Skin epidermis (tissue), 12 donors: ENCODE measurements at regions not wholly inside any gene's neighbourhood (a gene's known extent, or its start where the extent isn't known, plus 50 kb on each side); places are given as distances from the start of the nearest gene placed in this dataset.
"Not testable (repeated sequence)": the region's sequence is repeated elsewhere in the genome, so short reads cannot be mapped to it uniquely, and the experiment has no call there.

Experiments
- H3K27ac ChIP-seq, 21 experiments: fragments of 200-600 bp; sonication (generic) in 11 of 21; one replicate each; pipeline ENCODE4 v1.5.0; 2020; ENCODE audit warnings: mild to moderate bottlenecking in 3 of 21, inconsistent platforms in 2 of 21, moderate library complexity in 2 of 21
- H3K4me3 ChIP-seq, 7 experiments: fragments of 200-600 bp; sonication (generic) in 2 of 7; one replicate each; pipeline ENCODE4 v1.5.0; 2020; ENCODE audit warnings: inconsistent platforms in 2 of 7, mild to moderate bottlenecking in 2 of 7, moderate library complexity in 1 of 7

GRCh38 chr9:66601472-66601871 is 299.1 kb upstream of the ZNF658 start:
- H3K4me3 ChIP-seq = not testable (repeated sequence)
- peak overlapping the region in 1 of 21 experiments; percentile 38 for H3K27ac ChIP-seq

- not testable (repeated sequence) for H3K27ac ChIP-seq, H3K4me3 ChIP-seq
These were observed 268.9 kb upstream of the ZNF658 start for GRCh38 chr9:66631521-66632046.

GRCh38 chr9:66647675-66648074 is 252.8 kb upstream of the ZNF658 start:
- H3K27ac ChIP-seq, H3K4me3 ChIP-seq: not testable (repeated sequence)

GRCh38 chr9:66690242-66690641 is 210.3 kb upstream of the ZNF658 start:
- H3K4me3 ChIP-seq, H3K27ac ChIP-seq: not testable (repeated sequence)

DNA sequence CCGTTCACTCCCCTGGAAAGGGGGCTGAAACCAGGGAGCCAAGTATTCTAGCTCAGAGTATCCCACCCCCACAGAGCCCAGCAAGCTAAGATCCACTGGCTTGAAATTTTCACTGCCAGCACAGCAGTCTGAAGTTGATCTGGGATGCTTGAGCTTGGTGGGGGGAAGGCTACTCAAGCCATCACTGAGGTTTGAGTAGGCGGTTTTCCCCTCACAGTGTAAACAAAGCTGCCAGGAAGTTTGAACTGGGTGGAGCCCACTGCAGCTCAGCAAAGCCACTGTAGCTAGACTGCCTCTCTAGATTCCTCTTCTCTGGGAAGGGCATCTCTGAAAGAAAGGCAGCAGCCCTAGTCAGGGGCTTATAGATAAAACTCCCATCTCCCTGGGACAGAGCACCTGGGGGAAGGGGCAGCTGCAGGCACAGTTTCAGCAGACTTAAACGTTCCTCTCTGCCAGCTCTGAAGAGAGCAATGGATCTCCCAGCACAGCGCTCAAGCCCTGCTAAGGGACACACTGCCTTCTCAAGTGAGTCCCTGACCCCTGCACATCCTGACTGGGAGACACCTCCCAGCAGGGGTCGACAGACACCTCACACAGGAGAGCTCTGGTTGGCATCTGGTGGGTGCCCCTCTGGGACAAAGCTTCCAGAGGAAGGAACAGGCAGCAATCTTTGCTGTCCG is 204.8 kb upstream of the ZNF658 start:
- not testable (repeated sequence) for H3K4me3 ChIP-seq, H3K27ac ChIP-seq

DNA sequence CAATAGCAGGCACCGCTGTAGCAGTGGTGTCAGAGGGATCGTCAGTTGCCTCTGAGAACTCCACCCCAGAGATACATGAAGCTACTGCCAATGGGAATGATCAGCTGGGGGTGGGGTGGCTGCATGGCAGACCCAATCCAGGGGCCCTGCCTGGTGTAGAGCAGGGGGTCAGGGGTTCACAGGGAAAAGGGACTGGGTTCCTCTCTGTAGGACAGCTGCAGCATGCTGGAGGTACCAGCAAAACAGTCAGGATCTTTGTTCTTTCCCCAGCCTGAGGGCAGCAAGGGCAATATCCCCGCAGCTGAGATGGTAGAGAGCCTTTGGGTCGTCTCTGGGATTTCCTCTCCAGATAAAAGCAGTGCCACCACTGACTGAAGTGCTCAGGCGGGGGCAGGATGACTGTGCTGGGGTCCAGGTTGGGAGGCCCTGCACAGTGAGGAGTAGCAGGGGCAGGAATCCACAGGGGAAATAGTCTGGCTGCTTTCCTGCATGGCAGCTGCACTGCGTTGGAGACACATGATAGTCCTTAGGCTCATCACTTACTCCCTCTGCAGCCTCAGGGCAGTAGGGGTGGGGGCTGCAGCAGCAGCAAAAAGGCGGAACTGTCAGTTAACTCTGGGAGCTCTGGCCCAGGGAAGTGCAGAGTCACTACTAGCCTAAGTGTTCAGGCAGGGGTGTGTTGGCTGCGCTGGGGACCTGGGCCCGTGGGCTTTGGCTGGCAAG is 203.0 kb upstream of the ZNF658 start:
- not testable (repeated sequence) for H3K27ac ChIP-seq, H3K4me3 ChIP-seq

GRCh38 chr9:66698066-66698455 is 202.5 kb upstream of the ZNF658 start:
- H3K27ac ChIP-seq, H3K4me3 ChIP-seq: not testable (repeated sequence)

- not testable (repeated sequence) for H3K27ac ChIP-seq, H3K4me3 ChIP-seq
These were observed 198.8 kb upstream of the ZNF658 start for GRCh38 chr9:66701411-66702377.

- H3K27ac ChIP-seq, H3K4me3 ChIP-seq: not testable (repeated sequence)
These were observed 189.0 kb upstream of the ZNF658 start for GRCh38 chr9:66711553-66711952.

- not testable (repeated sequence) for H3K27ac ChIP-seq, H3K4me3 ChIP-seq
These were observed 187.7 kb upstream of the ZNF658 start for GRCh38 chr9:66712870-66713269.

GRCh38 chr9:66713552-66713951 is 187.0 kb upstream of the ZNF658 start:
- not testable (repeated sequence) for H3K4me3 ChIP-seq, H3K27ac ChIP-seq

DNA sequence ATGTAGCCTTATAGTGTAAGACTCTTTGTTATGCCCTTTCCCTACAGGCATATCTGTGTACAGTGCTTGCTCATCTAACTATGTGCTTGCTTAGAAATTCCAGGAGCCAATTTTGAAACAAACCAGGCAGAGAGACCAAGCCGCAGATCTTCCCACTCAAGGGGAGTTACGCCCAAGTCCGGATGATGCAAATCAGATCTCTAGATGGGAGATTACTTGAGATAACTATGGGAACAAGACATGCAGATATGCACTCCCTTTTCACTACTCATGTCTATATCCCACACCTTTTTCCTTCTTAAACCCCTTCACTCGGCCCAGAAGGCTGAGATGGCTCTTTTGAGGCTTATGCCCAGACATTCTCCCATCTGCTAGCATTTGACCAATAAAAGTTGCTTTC is 179.7 kb upstream of the ZNF658 start:
- H3K27ac ChIP-seq, H3K4me3 ChIP-seq: not testable (repeated sequence)

GRCh38 chr9:66727540-66727939 is 173.0 kb upstream of the ZNF658 start:
- not testable (repeated sequence) for H3K4me3 ChIP-seq

GRCh38 chr9:66736686-66737085 is 163.8 kb upstream of the ZNF658 start:
- not testable (repeated sequence) for H3K27ac ChIP-seq, H3K4me3 ChIP-seq

More at GRCh38 chr9:66727540-66727939, 173.0 kb upstream of the ZNF658 start:
- not testable (repeated sequence) for H3K27ac ChIP-seq

DNA sequence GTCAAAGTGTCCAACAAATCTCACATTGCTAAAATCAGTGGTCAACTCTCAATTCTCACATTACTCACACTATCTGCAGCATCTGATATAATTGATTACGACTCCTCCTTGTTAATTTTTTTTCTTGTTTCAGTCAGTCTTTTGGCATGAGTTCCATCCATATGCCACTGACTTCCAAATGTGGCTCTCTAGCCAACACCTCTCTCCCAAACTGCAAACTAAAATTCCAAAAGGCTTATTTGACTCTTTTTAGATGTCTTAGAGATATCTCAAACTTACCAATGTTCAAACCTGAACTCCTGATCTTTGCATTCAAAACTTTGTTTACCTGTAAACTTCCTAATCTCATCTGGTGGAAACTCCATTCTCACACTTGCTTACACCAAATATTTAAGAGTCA is 162.1 kb upstream of the ZNF658 start:
- not testable (repeated sequence) for H3K4me3 ChIP-seq, H3K27ac ChIP-seq

GRCh38 chr9:66740136-66740535 is 160.4 kb upstream of the ZNF658 start:
- not testable (repeated sequence) for H3K27ac ChIP-seq, H3K4me3 ChIP-seq

GRCh38 chr9:66745846-66746245 is 154.7 kb upstream of the ZNF658 start:
- H3K27ac ChIP-seq, H3K4me3 ChIP-seq: not testable (repeated sequence)

GRCh38 chr9:66752324-66752923 is 148.1 kb upstream of the ZNF658 start:
- not testable (repeated sequence) for H3K4me3 ChIP-seq, H3K27ac ChIP-seq

GRCh38 chr9:66759825-66760492 is 140.6 kb upstream of the ZNF658 start:
- H3K27ac ChIP-seq, H3K4me3 ChIP-seq: not testable (repeated sequence)
